K562 (cell line): ENCODE measurements at regions not wholly inside any gene's neighbourhood (a gene's known extent, or its start where the extent isn't known, plus 50 kb on each side); places are given as distances from the start of the nearest gene placed in this dataset.

ENCODE experiments used
- ATAC-seq: fragments of 200-7000 bp; cut with Tn5 transposase; 3 replicates; pipeline ENCODE4 v1.9.1; 2020; ENCODE audit warnings: moderate library complexity
- BruUV-seq: library from RNA; stranded (reverse); fragments of 400-500 nt; replicated peaks from 2 replicates; lab custom pipeline; 2021; lab: Mats Ljungman, UMichigan
- CTCF ChIA-PET: fragments of 300-600 bp; formaldehyde crosslinking; extraction: SDS; loops from one replicate; lab custom pipeline; 2021; ENCODE audit warnings: low intra/inter-chr PET ratio; lab: Yijun Ruan, JAX
- POLR2A ChIA-PET: fragments of 300-600, 350-650 bp; sonication (Branson Sonifier 250); formaldehyde crosslinking; extraction: SDS; loops from one replicate; lab custom pipeline; 2021; ENCODE audit warnings: antibody characterized with exemption, inconsistent platforms; lab: Yijun Ruan, JAX
- DNase-seq, 4 experiments: peaks; one replicate each; pipeline versions ENCODE4 v3.0.0 to v3.0.0-alpha.2; 2011 to 2018; ENCODE audit warnings: low spot score in 3 of 4, mixed read lengths in 3 of 4; ENCODE audit errors: extremely low read depth in 1 of 4
- FAIRE-seq: peaks from 2 replicates; lab custom pipeline; 2011; peaks lifted over from hg19 to GRCh38; lab: Jason Lieb, UNC
- H2AFZ ChIP-seq: 2 replicates; pipeline ENCODE4 v1.6.0; 2011; ENCODE audit warnings: low read depth, low read length, control low read depth, inconsistent platforms
- H3K27ac ChIP-seq: fragments of 200-600 bp; 3 replicates; pipeline ENCODE4 v1.8.0; 2011; ENCODE audit warnings: low read depth, mild to moderate bottlenecking, control low read depth, inconsistent platforms, low read length, moderate library complexity, mixed read lengths; ENCODE audit errors: extremely low read depth
- H3K27me3 ChIP-seq, 2 experiments: fragments of 300-600 bp in 1 of 2; 2 replicates in 1 of 2; 3 replicates in 1 of 2; pipeline versions ENCODE4 v1.6.0 to v1.8.0; 2011; ENCODE audit warnings: inconsistent platforms in 2 of 2, low read length in 2 of 2, mild to moderate bottlenecking in 1 of 2, mixed read lengths in 1 of 2, moderate library complexity in 1 of 2; ENCODE audit not compliant: control insufficient read depth in 2 of 2, insufficient read depth in 2 of 2
- H3K36me3 ChIP-seq: fragments of 300-600 bp; 3 replicates; pipeline ENCODE4 v1.8.0; 2011; ENCODE audit warnings: mild to moderate bottlenecking, low read length, inconsistent platforms; ENCODE audit not compliant: control insufficient read depth, insufficient read depth
- H3K4me1 ChIP-seq, 2 experiments: fragments of 200-600 bp in 1 of 2; replicated peaks in 1 of 2; 2 replicates in 1 of 2; 3 replicates in 1 of 2; pipeline versions ENCODE4 v1.5.1 to v1.8.0; 2011; ENCODE audit warnings: inconsistent platforms in 2 of 2, low read length in 2 of 2, mild to moderate bottlenecking in 1 of 2, mixed read lengths in 1 of 2, moderate library complexity in 1 of 2; ENCODE audit not compliant: control insufficient read depth in 2 of 2, insufficient read depth in 2 of 2
- H3K4me2 ChIP-seq: 2 replicates; pipeline ENCODE4 v1.6.1; 2011; ENCODE audit warnings: low read length, control low read depth, inconsistent platforms, mixed read lengths; ENCODE audit not compliant: insufficient read depth
- H3K4me3 ChIP-seq: fragments of 200-600 bp; sonication (generic), shearing (Covaris generic); 2 replicates; pipeline ENCODE4 v1.5.1; 2016; ENCODE audit warnings: control low read depth, inconsistent platforms
- H3K79me2 ChIP-seq: fragments of 200-600 bp; 3 replicates; pipeline ENCODE4 v1.8.0; 2011; ENCODE audit warnings: low read length, inconsistent platforms; ENCODE audit not compliant: control insufficient read depth, insufficient read depth
- H3K9ac ChIP-seq, 2 experiments: 2 replicates each; pipeline versions ENCODE4 v1.6.0 to v1.6.1; 2011; ENCODE audit warnings: low read depth in 2 of 2, low read length in 2 of 2, control low read depth in 1 of 2, inconsistent platforms in 1 of 2, mild to moderate bottlenecking in 1 of 2, mixed read lengths in 1 of 2; ENCODE audit not compliant: insufficient read depth in 1 of 2
- H3K9me1 ChIP-seq: one replicate; pipeline ENCODE4 v1.6.0; 2011; ENCODE audit warnings: inconsistent platforms, mild to moderate bottlenecking, low read length, moderate library complexity; ENCODE audit not compliant: control insufficient read depth, insufficient read depth
- H3K9me3 ChIP-seq: replicated peaks from 2 replicates; pipeline ENCODE4 v1.5.1; 2011; ENCODE audit warnings: low read depth, low read length, inconsistent platforms; ENCODE audit not compliant: control insufficient read depth, insufficient read depth
- H4K20me1 ChIP-seq: replicated peaks from 2 replicates; pipeline ENCODE4 v1.6.1; 2011; ENCODE audit warnings: low read length, inconsistent platforms, mixed read lengths; ENCODE audit not compliant: control insufficient read depth, insufficient read depth
- CBX3 ChIP-seq, 2 experiments: IDR thresholded peaks; 1 replicate in 1 of 2; 2 replicates in 1 of 2; pipeline ENCODE4 v1.6.1; 2012; ENCODE audit warnings: inconsistent platforms in 2 of 2, low read length in 2 of 2, borderline replicate concordance in 1 of 2, control low read depth in 1 of 2
- CREB1 ChIP-seq, 2 experiments: sonication (generic) in 1 of 2; formaldehyde crosslinking in 1 of 2; IDR thresholded peaks; 2 replicates each; pipeline versions ENCODE4 v1.6.1 to v1.8.0; 2012 to 2022; ENCODE audit warnings: inconsistent platforms in 1 of 2, mild to moderate bottlenecking in 1 of 2, missing genetic modification reagents in 1 of 2, moderate library complexity in 1 of 2
- NCOA2 ChIP-seq, 2 experiments: fragments of 450-650 bp; IDR thresholded peaks; 2 replicates each; pipeline ENCODE4 v1.6.1; 2018; ENCODE audit warnings: mild to moderate bottlenecking in 2 of 2, moderate library complexity in 1 of 2; ENCODE audit not compliant: partially characterized antibody in 2 of 2
- NFIC ChIP-seq: fragments of 450-650 bp; IDR thresholded peaks from 2 replicates; pipeline ENCODE4 v1.6.1; 2017; ENCODE audit warnings: mild to moderate bottlenecking, inconsistent platforms
- U2AF2 ChIP-seq: fragments of 200-400 bp; formaldehyde crosslinking; optimal IDR thresholded peaks from 2 replicates; pipeline ENCODE3; 2017; ENCODE audit warnings: low read depth, mild to moderate bottlenecking, low read length
- ZMIZ1 ChIP-seq, 2 experiments: fragments of 150-350 bp in 1 of 2; IDR thresholded peaks; 2 replicates each; pipeline ENCODE4 v1.6.1; 2012 to 2016; ENCODE audit warnings: low read depth in 2 of 2, low read length in 2 of 2, mild to moderate bottlenecking in 1 of 2, moderate library complexity in 1 of 2
- ZNF140 ChIP-seq: fragments of 250-450 bp; sonication (Bioruptor Pico); IDR thresholded peaks from 2 replicates; pipeline ENCODE4 v1.8.0; 2021; ENCODE audit warnings: moderate library complexity, mild to moderate bottlenecking, inconsistent platforms
- ZNF146 ChIP-seq: IDR thresholded peaks from one replicate; pipeline ENCODE4 v1.6.1; 2018; ENCODE audit warnings: missing compliant biosample characterization; ENCODE audit not compliant: unreplicated experiment
- ZNF431 ChIP-seq: sonication (generic); formaldehyde crosslinking; IDR thresholded peaks from 2 replicates; pipeline ENCODE4 v1.8.0; 2022; ENCODE audit warnings: mild to moderate bottlenecking, missing genetic modification reagents
- WGBS: fragments of 100-300 bp; shearing (Covaris generic); methylation state at CpG from one replicate; pipeline ENCODE4 v1.1.6; 2016; ENCODE audit warnings: low coverage, mixed read lengths; ENCODE audit not compliant: insufficient coverage; ENCODE audit errors: missing lambda C conversion rate; 5-methylcytosine and 5-hydroxymethylcytosine counted together
- in situ Hi-C: fragments of 300-500 bp; cut with MboI; formaldehyde crosslinking; loops from 4 replicates; pipeline ENCODE4 v1.15.0; 2018; ENCODE audit warnings: inconsistent platforms, mixed read lengths
- intact Hi-C: fragments of 100-400 bp; cut with micrococcal nuclease; formaldehyde crosslinking; loops from 2 replicates; pipeline ENCODE4 v1.14.2; 2022

GRCh38 chr3:72461787-72462186 is 386.5 kb downstream of the SHQ1 start:
- in situ Hi-C loops, result no loop called here
- no peaks in the 10 kb centered on the region for H4K20me1 ChIP-seq
- peak overlapping the region; percentile 50; the same call in 2 of the 3 replicates for H3K27ac ChIP-seq
- H3K9ac ChIP-seq, result no peak overlapping the region
- no peak overlapping the region for H3K4me2 ChIP-seq
- TF ChIP-seq ZNF140 (CRISPR knock-in tag), result no peak
- TF ChIP-seq, all 486 proteins: peak for 0
- peak overlapping the region; percentile 58; the same call in 1 of the 2 replicates for H2AFZ ChIP-seq
- no TSS peak for BruUV-seq
- 60% methylated on average over 1 of the region's 4 CpGs for WGBS
- intact Hi-C loops, result no loop called here
- no peak overlapping the region for H3K4me3 ChIP-seq
- no peaks in the 10 kb centered on the region for H3K79me2 ChIP-seq
- POLR2A ChIA-PET, result interaction anchor here (0.9 to 1.9 kb wide), 4 partner anchors 9 to 17 kb away, joined by 3 to 4 read pairs (median 4); no protein-coding TSS in a partner anchor
- H3K27me3 ChIP-seq, result no peaks in the 10 kb centered on the region; a peak in 1 of 5 replicates
- FAIRE-seq, result no peak
- CTCF ChIA-PET, result no interaction called here
- H3K4me1 ChIP-seq, result peaks cover 4 to 27% of the 10 kb centered on the region in 2 experiments; a peak in 4 of 5 replicates
- H3K36me3 ChIP-seq, result no peaks in the 10 kb centered on the region
- no peak for ATAC-seq
- no peaks in the 10 kb centered on the region for H3K9me1 ChIP-seq
- no peak for DNase-seq
- H3K9me3 ChIP-seq, result no peaks in the 10 kb centered on the region

- intact Hi-C loops (no loop called here), in situ Hi-C loops (no loop called here)
- no peaks in the 10 kb centered on the region for H3K36me3 ChIP-seq
- peak overlapping the region; percentile 88 for H2AFZ ChIP-seq
- no peaks in the 10 kb centered on the region for H3K79me2 ChIP-seq
- no peak overlapping the region; the same call in 1 of the 2 replicates for H3K4me3 ChIP-seq
- peaks cover 4 to 27% of the 10 kb centered on the region in 2 experiments; a peak in 4 of 5 replicates for H3K4me1 ChIP-seq
- H3K9me3 ChIP-seq, result no peaks in the 10 kb centered on the region
- peak; percentile 38 to 79 (median 53) for DNase-seq
- H3K4me2 ChIP-seq, result peak overlapping the region; percentile 78
- peak overlapping the region; percentile 90 for H3K27ac ChIP-seq
- no peaks in the 10 kb centered on the region for H3K9me1 ChIP-seq
- ChIA-PET CTCF (interaction anchor here (0.6 kb wide), 1 partner anchor 445 kb away, joined by 3 read pairs; no protein-coding TSS in a partner anchor), POLR2A (interaction anchor here (0.6 to 1.6 kb wide), 7 partner anchors 8 to 455 kb away, joined by 3 to 6 read pairs (median 3); no protein-coding TSS in a partner anchor)
- peak; percentile 79 for ATAC-seq
- H3K27me3 ChIP-seq, result no peaks in the 10 kb centered on the region; a peak in 1 of 5 replicates
- 4% methylated on average over 7 of the region's 8 CpGs for WGBS
- BruUV-seq, result no TSS peak
- H3K9ac ChIP-seq, result peak overlapping the region in 1 of 2 experiments; percentile 53; a peak in 2 of 4 replicates
- no peaks in the 10 kb centered on the region for H4K20me1 ChIP-seq
- peak; percentile 92 for FAIRE-seq
- peak in 1 of 2 experiments; percentile 41 for TF ChIP-seq NCOA2 (IDR thresholded peaks at IDR 0.05; ENCODE audit: partially characterized antibody in 2 of 2)
- TF ChIP-seq NFIC, result peak; percentile 64
- TF ChIP-seq CBX3 (IDR thresholded peaks at IDR 0.05; ENCODE audit: borderline replicate concordance in 1 of 2, low read length in 2 of 2), result peak in 1 of 2 experiments; percentile 57; a peak in 1 of 3 replicates
- TF ChIP-seq CREB1 (IDR thresholded peaks at IDR 0.05), result peak; percentile 32; the same call in 1 of the 2 replicates
- no peak for TF ChIP-seq CREB1 (CRISPR knock-in tag; IDR thresholded peaks at IDR 0.05)
- no peak for TF ChIP-seq ZNF146 (CRISPR knock-in tag)
- peak in 1 of 2 experiments; percentile 74; a peak in 2 of 4 replicates for TF ChIP-seq ZMIZ1 (IDR thresholded peaks at IDR 0.05; ENCODE audit: low read depth in 2 of 2, low read length in 2 of 2)
- no peak for TF ChIP-seq U2AF2
- TF ChIP-seq ZNF431 (CRISPR knock-in tag), result no peak
Observed at GRCh38 chr3:72460205-72461174, 387.8 kb downstream of the SHQ1 start.
